ENCODE measurements at regions not wholly inside any gene's neighbourhood (a gene's known extent, or its start where the extent isn't known, plus 50 kb on each side); places are given as distances from the start of the nearest gene placed in this dataset.

DNA sequence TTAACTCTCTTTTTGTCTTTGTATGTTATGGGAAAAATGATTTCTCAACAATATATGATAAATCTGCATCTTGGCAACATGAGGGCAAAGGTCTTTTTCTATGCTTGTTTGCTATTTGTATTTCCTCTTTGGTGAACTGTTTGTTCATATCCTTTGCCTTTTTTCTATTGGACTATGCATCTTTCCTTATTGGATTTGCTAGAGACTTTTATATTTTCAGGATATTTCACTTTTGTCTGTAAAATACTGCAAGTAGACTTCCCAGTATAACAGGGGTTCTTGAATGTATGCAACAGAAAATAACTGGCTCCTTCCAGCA is 69.4 kb upstream of the SSBP2 start:
- no peak overlapping the region for H2BK120ac ChIP-seq (ENCODE audit: low read depth, low read length)
- no peak overlapping the region for H3K23ac ChIP-seq (ENCODE audit: low read depth, low read length)
- H2BK20ac ChIP-seq (ENCODE audit: low read depth, low read length) = no peak overlapping the region
- no peak overlapping the region for H4K8ac ChIP-seq (ENCODE audit: low read depth in 2 of 2, low read length in 2 of 2)
- TF ChIP-seq, protein P1, sequence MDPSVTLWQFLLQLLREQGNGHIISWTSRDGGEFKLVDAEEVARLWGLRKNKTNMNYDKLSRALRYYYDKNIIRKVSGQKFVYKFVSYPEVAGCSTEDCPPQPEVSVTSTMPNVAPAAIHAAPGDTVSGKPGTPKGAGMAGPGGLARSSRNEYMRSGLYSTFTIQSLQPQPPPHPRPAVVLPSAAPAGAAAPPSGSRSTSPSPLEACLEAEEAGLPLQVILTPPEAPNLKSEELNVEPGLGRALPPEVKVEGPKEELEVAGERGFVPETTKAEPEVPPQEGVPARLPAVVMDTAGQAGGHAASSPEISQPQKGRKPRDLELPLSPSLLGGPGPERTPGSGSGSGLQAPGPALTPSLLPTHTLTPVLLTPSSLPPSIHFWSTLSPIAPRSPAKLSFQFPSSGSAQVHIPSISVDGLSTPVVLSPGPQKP (IDR thresholded peaks at IDR 0.05; ENCODE audit: borderline replicate concordance, low read depth, low read length) = no peak
- TF ChIP-seq BHLHE40 (IDR thresholded peaks at IDR 0.05; ENCODE audit: low read depth, low read length) (no peak), CEBPB (IDR thresholded peaks at IDR 0.05; ENCODE audit: low read depth, low read length) (no peak)
- H2AFZ ChIP-seq (replicated peaks; ENCODE audit: low read length, poor library complexity) = no peak overlapping the region
- H3K9me1 ChIP-seq (ENCODE audit: insufficient read depth, low read length) = peaks cover 4% of the 10 kb centered on the region; the same call in 1 of the 2 replicates
- no peak overlapping the region for H2AK9ac ChIP-seq (replicated peaks; ENCODE audit: low read depth, low read length, poor library complexity)
- no peak overlapping the region for H3K18ac ChIP-seq (ENCODE audit: low read depth, low read length)
- no peaks in the 10 kb centered on the region for H4K20me1 ChIP-seq (ENCODE audit: insufficient read depth, low read length)
- DNase-seq (no peak), ATAC-seq (ENCODE audit: low read depth) (no peak)
- intact Hi-C loops (cut with micrococcal nuclease) (no loop called here), dilution Hi-C loops (cut with HindIII; ENCODE audit: low sequenced_read_pairs, unreplicated experiment) (no loop called here), in situ Hi-C loops (cut with MboI; ENCODE audit: low sequenced_read_pairs) (no loop called here)
- no peak overlapping the region for H4K5ac ChIP-seq (ENCODE audit: low read depth, low read length)
- H3K36me3 ChIP-seq (ENCODE audit: control insufficient read depth, insufficient read depth, low read length) = no peaks in the 10 kb centered on the region
- no peak overlapping the region for H2BK15ac ChIP-seq (ENCODE audit: low read depth, low read length)
- no peaks in the 10 kb centered on the region for H3K79me1 ChIP-seq (ENCODE audit: low read depth in 1 of 2, low read length in 2 of 2)
- CTCF ChIA-PET = no interaction called here
- no peak overlapping the region for H3K56ac ChIP-seq (ENCODE audit: extremely low read depth, insufficient read depth, low read length)
- no peaks in the 10 kb centered on the region; the same call in 1 of the 2 replicates for H3K27me3 ChIP-seq (ENCODE audit: control insufficient read depth, insufficient read depth, low read length)
- H2BK5ac ChIP-seq (ENCODE audit: low read depth, low read length, poor library complexity, severe bottlenecking) = no peak overlapping the region
- H3K4ac ChIP-seq (ENCODE audit: low read depth, low read length) = no peak overlapping the region
- BruUV-seq (replicated peaks) = no TSS peak
- H3K4me2 ChIP-seq (ENCODE audit: low read depth, low read length) = no peak overlapping the region
- peaks cover 4% of the 10 kb centered on the region for H3K4me1 ChIP-seq (ENCODE audit: control insufficient read depth, insufficient read depth, low read length)
- no peak overlapping the region for H2AK5ac ChIP-seq (ENCODE audit: low read depth, low read length)
- H3K14ac ChIP-seq (replicated peaks; ENCODE audit: low read depth, low read length) = no peak overlapping the region
- POLR2A ChIA-PET (ENCODE audit: unreplicated experiment) = no interaction called here
- no peak overlapping the region for H3K27ac ChIP-seq (ENCODE audit: insufficient read depth, low read length)
- H3K4me3 ChIP-seq (ENCODE audit: insufficient read depth, low read depth, low read length) = no peak overlapping the region
- H3K9ac ChIP-seq (ENCODE audit: low read depth, low read length) = no peak overlapping the region
- H4K91ac ChIP-seq (ENCODE audit: insufficient read depth, low read depth, low read length) = no peak overlapping the region
- no peaks in the 10 kb centered on the region for H3K9me3 ChIP-seq (ENCODE audit: control insufficient read depth, insufficient read depth, low read length)
